COR-L47 (cell line): ENCODE measurements at regions not wholly inside any gene's neighbourhood (a gene's known extent, or its start where the extent isn't known, plus 50 kb on each side); places are given as distances from the start of the nearest gene placed in this dataset.
"Not testable (repeated sequence)": the region's sequence is repeated elsewhere in the genome, so short reads cannot be mapped to it uniquely, and the experiment has no call there.

Experiments
- DNase-seq: peaks from one replicate; lab custom pipeline; 2025; lab: John Stamatoyannopoulos, UW

- no peak for DNase-seq
These were observed 378.4 kb downstream of the DDX10 start for GRCh38 chr11:109043315-109043714.

GRCh38 chr11:109046284-109046992 is 375.6 kb upstream of the C11orf87 start:
- DNase-seq: no peak

GRCh38 chr11:109048098-109048497 is 373.9 kb upstream of the C11orf87 start:
- DNase-seq: no peak

GRCh38 chr11:109051200-109051599 is 370.8 kb upstream of the C11orf87 start:
- DNase-seq: no peak

GRCh38 chr11:109059402-109059801 is 362.6 kb upstream of the C11orf87 start:
- no peak for DNase-seq

GRCh38 chr11:109061394-109061793 is 360.6 kb upstream of the C11orf87 start:
- no peak for DNase-seq

GRCh38 chr11:109062445-109062844 is 359.5 kb upstream of the C11orf87 start:
- DNase-seq: no peak

GRCh38 chr11:109062871-109063270 is 359.1 kb upstream of the C11orf87 start:
- no peak for DNase-seq

- DNase-seq: not testable (repeated sequence)
These were observed 357.2 kb upstream of the C11orf87 start for GRCh38 chr11:109064618-109065311.

- no peak for DNase-seq
These were observed 350.7 kb upstream of the C11orf87 start for GRCh38 chr11:109071262-109071661.

- no peak for DNase-seq
These were observed 350.1 kb upstream of the C11orf87 start for GRCh38 chr11:109071712-109072524.

- DNase-seq: no peak
These were observed 348.8 kb upstream of the C11orf87 start for GRCh38 chr11:109073032-109073822.

- DNase-seq: no peak
These were observed 346.0 kb upstream of the C11orf87 start for GRCh38 chr11:109075976-109076375.

GRCh38 chr11:109076870-109077269 is 345.1 kb upstream of the C11orf87 start:
- no peak for DNase-seq

- DNase-seq: no peak
These were observed 344.6 kb upstream of the C11orf87 start for GRCh38 chr11:109077291-109077920.

GRCh38 chr11:109085708-109086373 is 336.1 kb upstream of the C11orf87 start:
- no peak for DNase-seq

- DNase-seq: no peak
These were observed 335.1 kb upstream of the C11orf87 start for GRCh38 chr11:109086931-109087330.

- no peak for DNase-seq
These were observed 333.9 kb upstream of the C11orf87 start for GRCh38 chr11:109088086-109088485.

GRCh38 chr11:109089144-109089543 is 332.8 kb upstream of the C11orf87 start:
- no peak for DNase-seq

- DNase-seq: no peak
These were observed 328.6 kb upstream of the C11orf87 start for GRCh38 chr11:109093354-109093753.

GRCh38 chr11:109096266-109096665 is 325.7 kb upstream of the C11orf87 start:
- DNase-seq: no peak
